ENCODE measurements at regions not wholly inside any gene's neighbourhood (a gene's known extent, or its start where the extent isn't known, plus 50 kb on each side); places are given as distances from the start of the nearest gene placed in this dataset.

GRCh38 chr2:18907937-18908336 lies 318.6 kb upstream of the NT5C1B start (continued):
- TF ChIP-seq, protein P1, sequence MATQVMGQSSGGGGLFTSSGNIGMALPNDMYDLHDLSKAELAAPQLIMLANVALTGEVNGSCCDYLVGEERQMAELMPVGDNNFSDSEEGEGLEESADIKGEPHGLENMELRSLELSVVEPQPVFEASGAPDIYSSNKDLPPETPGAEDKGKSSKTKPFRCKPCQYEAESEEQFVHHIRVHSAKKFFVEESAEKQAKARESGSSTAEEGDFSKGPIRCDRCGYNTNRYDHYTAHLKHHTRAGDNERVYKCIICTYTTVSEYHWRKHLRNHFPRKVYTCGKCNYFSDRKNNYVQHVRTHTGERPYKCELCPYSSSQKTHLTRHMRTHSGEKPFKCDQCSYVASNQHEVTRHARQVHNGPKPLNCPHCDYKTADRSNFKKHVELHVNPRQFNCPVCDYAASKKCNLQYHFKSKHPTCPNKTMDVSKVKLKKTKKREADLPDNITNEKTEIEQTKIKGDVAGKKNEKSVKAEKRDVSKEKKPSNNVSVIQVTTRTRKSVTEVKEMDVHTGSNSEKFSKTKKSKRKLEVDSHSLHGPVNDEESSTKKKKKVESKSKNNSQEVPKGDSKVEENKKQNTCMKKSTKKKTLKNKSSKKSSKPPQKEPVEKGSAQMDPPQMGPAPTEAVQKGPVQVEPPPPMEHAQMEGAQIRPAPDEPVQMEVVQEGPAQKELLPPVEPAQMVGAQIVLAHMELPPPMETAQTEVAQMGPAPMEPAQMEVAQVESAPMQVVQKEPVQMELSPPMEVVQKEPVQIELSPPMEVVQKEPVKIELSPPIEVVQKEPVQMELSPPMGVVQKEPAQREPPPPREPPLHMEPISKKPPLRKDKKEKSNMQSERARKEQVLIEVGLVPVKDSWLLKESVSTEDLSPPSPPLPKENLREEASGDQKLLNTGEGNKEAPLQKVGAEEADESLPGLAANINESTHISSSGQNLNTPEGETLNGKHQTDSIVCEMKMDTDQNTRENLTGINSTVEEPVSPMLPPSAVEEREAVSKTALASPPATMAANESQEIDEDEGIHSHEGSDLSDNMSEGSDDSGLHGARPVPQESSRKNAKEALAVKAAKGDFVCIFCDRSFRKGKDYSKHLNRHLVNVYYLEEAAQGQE (IDR thresholded peaks at IDR 0.05) = no peak
- no peak for TF ChIP-seq NR2F2 (IDR thresholded peaks at IDR 0.05)
- no peak for TF ChIP-seq ATF3 (IDR thresholded peaks at IDR 0.05)
- TF ChIP-seq TAF1 (conservative IDR thresholded peaks at IDR 0.05) = no peak
- no peak for TF ChIP-seq HNF4A (conservative IDR thresholded peaks at IDR 0.05)

GRCh38 chr2:18907508-18907907 lies 318.1 kb upstream of the NT5C1B start:
- WGBS = 81% methylated on average over 2 of the region's 2 CpGs
- no peak for TF ChIP-seq HNF4A (conservative IDR thresholded peaks at IDR 0.05)
- no peak for TF ChIP-seq FOXA1 (IDR thresholded peaks at IDR 0.05)
- TF ChIP-seq FOXA2 (IDR thresholded peaks at IDR 0.05) = no peak
- TF ChIP-seq ATF3 (IDR thresholded peaks at IDR 0.05) = no peak
- TF ChIP-seq JUND (IDR thresholded peaks at IDR 0.05) = no peak
- TF ChIP-seq YY1 (IDR thresholded peaks at IDR 0.05) = no peak
- no peak for TF ChIP-seq EGR1 (IDR thresholded peaks at IDR 0.05; ENCODE audit: low read depth in 2 of 2)
- no peak for TF ChIP-seq GABPA (IDR thresholded peaks at IDR 0.05 in 1 of 2, conservative IDR thresholded peaks at IDR 0.05 in 1 of 2)
- TF ChIP-seq, protein P1 (IDR thresholded peaks at IDR 0.05) = no peak
- TF ChIP-seq RXRA (IDR thresholded peaks at IDR 0.05) = no peak
- TF ChIP-seq HNF4G (IDR thresholded peaks at IDR 0.05) = no peak
- TF ChIP-seq, protein P2, sequence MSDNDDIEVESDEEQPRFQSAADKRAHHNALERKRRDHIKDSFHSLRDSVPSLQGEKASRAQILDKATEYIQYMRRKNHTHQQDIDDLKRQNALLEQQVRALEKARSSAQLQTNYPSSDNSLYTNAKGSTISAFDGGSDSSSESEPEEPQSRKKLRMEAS (IDR thresholded peaks at IDR 0.05) = no peak
- TF ChIP-seq SP1 (IDR thresholded peaks at IDR 0.05) = no peak
- no peak for TF ChIP-seq CTCF (IDR thresholded peaks at IDR 0.05; ENCODE audit: low read depth, low read length, missing input control)
- no peak for TF ChIP-seq RAD21 (IDR thresholded peaks at IDR 0.05)

More at GRCh38 chr2:18907508-18907907, 318.1 kb upstream of the NT5C1B start:
- DNase-seq (ENCODE audit: low spot score) = no peak
- H3K4me3 ChIP-seq (ENCODE audit: low read depth in 1 of 3, low read length in 3 of 3) = no peak overlapping the region
- no peaks in the 10 kb centered on the region for H3K9me3 ChIP-seq (ENCODE audit: control insufficient read depth in 4 of 4, low read length in 3 of 4)
- H3K36me3 ChIP-seq (ENCODE audit: control insufficient read depth in 4 of 4, insufficient read depth in 3 of 4, low read depth in 1 of 4, low read length in 3 of 4) = no peaks in the 10 kb centered on the region
- no peak overlapping the region for H3K9ac ChIP-seq (ENCODE audit: low read depth in 1 of 2, low read length in 2 of 2)
- H3K4me1 ChIP-seq (ENCODE audit: control insufficient read depth in 4 of 4, insufficient read depth in 4 of 4, low read length in 3 of 4) = no peaks in the 10 kb centered on the region
- no peak overlapping the region for H3K27ac ChIP-seq (ENCODE audit: low read depth in 1 of 2, low read length in 2 of 2)
- H3K27me3 ChIP-seq (ENCODE audit: control insufficient read depth in 4 of 4, insufficient read depth in 4 of 4, low read length in 3 of 4) = no peaks in the 10 kb centered on the region

Measured in liver (tissue), 8 donors.